HEK293 (cell line): ENCODE measurements at regions not wholly inside any gene's neighbourhood (a gene's known extent, or its start where the extent isn't known, plus 50 kb on each side); places are given as distances from the start of the nearest gene placed in this dataset.

Experiments
- CTCF ChIP-seq: fragments of 450-650 bp; formaldehyde crosslinking; IDR thresholded peaks from 2 replicates; pipeline ENCODE4 v1.5.1; 2016; ENCODE audit warnings: missing biosample characterization, missing genetic modification characterization
- KLF1 ChIP-seq: fragments of 450-650 bp; formaldehyde crosslinking; IDR thresholded peaks from 2 replicates; pipeline ENCODE4 v1.5.1; 2016; ENCODE audit warnings: missing biosample characterization, missing genetic modification characterization
- SP2 ChIP-seq: fragments of 450-650 bp; formaldehyde crosslinking; IDR thresholded peaks from 2 replicates; pipeline ENCODE4 v1.5.1; 2016; ENCODE audit warnings: missing biosample characterization, missing genetic modification characterization
- ZBTB1 ChIP-seq: fragments of 450-650 bp; formaldehyde crosslinking; IDR thresholded peaks from 2 replicates; pipeline ENCODE4 v1.5.1; 2016; ENCODE audit warnings: missing biosample characterization, missing genetic modification characterization
- ZBTB11 ChIP-seq: fragments of 450-650 bp; formaldehyde crosslinking; conservative IDR thresholded peaks from 2 replicates; pipeline ENCODE4 v1.5.1; 2016; ENCODE audit warnings: low read depth, missing biosample characterization, missing genetic modification characterization
- ZBTB21 ChIP-seq: fragments of 450-650 bp; formaldehyde crosslinking; IDR thresholded peaks from 2 replicates; pipeline ENCODE4 v1.5.1; 2017; ENCODE audit warnings: missing biosample characterization, missing genetic modification characterization
- ZNF114 ChIP-seq: fragments of 450-650 bp; formaldehyde crosslinking; IDR thresholded peaks from 2 replicates; pipeline ENCODE4 v1.5.0; 2017; ENCODE audit warnings: missing biosample characterization, missing genetic modification characterization
- ZNF121 ChIP-seq: fragments of 450-650 bp; formaldehyde crosslinking; IDR thresholded peaks from 2 replicates; pipeline ENCODE4 v1.5.1; 2016; ENCODE audit warnings: missing biosample characterization, missing genetic modification characterization
- ZNF138 ChIP-seq: fragments of 450-650 bp; formaldehyde crosslinking; IDR thresholded peaks from 2 replicates; pipeline ENCODE4 v1.5.1; 2016; ENCODE audit warnings: missing biosample characterization, missing genetic modification characterization, borderline replicate concordance
- ZNF148 ChIP-seq: fragments of 450-650 bp; formaldehyde crosslinking; IDR thresholded peaks from 2 replicates; pipeline ENCODE4 v1.5.0; 2017; ENCODE audit warnings: missing biosample characterization, missing genetic modification characterization, borderline replicate concordance
- ZNF175 ChIP-seq: fragments of 450-650 bp; formaldehyde crosslinking; IDR thresholded peaks from 2 replicates; pipeline ENCODE4 v1.5.1; 2016; ENCODE audit warnings: missing biosample characterization, missing genetic modification characterization
- ZNF184 ChIP-seq: fragments of 450-650 bp; IDR thresholded peaks from 2 replicates; pipeline ENCODE4 v1.5.1; 2018; ENCODE audit warnings: missing biosample characterization, mild to moderate bottlenecking, missing genetic modification characterization
- ZNF23 ChIP-seq: fragments of 450-650 bp; formaldehyde crosslinking; IDR thresholded peaks from 2 replicates; pipeline ENCODE4 v1.5.1; 2016; ENCODE audit warnings: missing biosample characterization, missing genetic modification characterization, borderline replicate concordance
- ZNF24 ChIP-seq: fragments of 450-650 bp; formaldehyde crosslinking; IDR thresholded peaks from 2 replicates; pipeline ENCODE4 v1.5.1; 2016; ENCODE audit warnings: missing biosample characterization, missing genetic modification characterization
- ZNF248 ChIP-seq: fragments of 450-650 bp; formaldehyde crosslinking; IDR thresholded peaks from 2 replicates; pipeline ENCODE4 v1.5.1; 2017; ENCODE audit warnings: missing biosample characterization, missing genetic modification characterization
- ZNF324 ChIP-seq: fragments of 450-650 bp; formaldehyde crosslinking; IDR thresholded peaks from 2 replicates; pipeline ENCODE4 v1.5.1; 2016; ENCODE audit warnings: missing biosample characterization, missing genetic modification characterization
- ZNF341 ChIP-seq: fragments of 450-650 bp; formaldehyde crosslinking; IDR thresholded peaks from 2 replicates; pipeline ENCODE4; 2016; ENCODE audit warnings: low read depth, missing biosample characterization, missing genetic modification characterization
- ZNF37A ChIP-seq: fragments of 450-650 bp; IDR thresholded peaks from 2 replicates; pipeline ENCODE4 v1.5.1; 2018; ENCODE audit warnings: missing biosample characterization, missing genetic modification characterization
- ZNF473 ChIP-seq: fragments of 450-650 bp; formaldehyde crosslinking; IDR thresholded peaks from 2 replicates; pipeline ENCODE4 v1.5.1; 2017; ENCODE audit warnings: missing biosample characterization, missing genetic modification characterization
- ZNF501 ChIP-seq: fragments of 450-650 bp; formaldehyde crosslinking; IDR thresholded peaks from 2 replicates; pipeline ENCODE4 v1.5.1; 2016; ENCODE audit warnings: missing biosample characterization, missing genetic modification characterization
- ZNF585B ChIP-seq: fragments of 450-650 bp; formaldehyde crosslinking; IDR thresholded peaks from 2 replicates; pipeline ENCODE4 v1.5.1; 2016; ENCODE audit warnings: missing biosample characterization, missing genetic modification characterization
- ZNF621 ChIP-seq: fragments of 450-650 bp; formaldehyde crosslinking; IDR thresholded peaks from 2 replicates; pipeline ENCODE4 v1.5.1; 2017; ENCODE audit warnings: missing biosample characterization, missing genetic modification characterization
- ZNF623 ChIP-seq: fragments of 450-650 bp; formaldehyde crosslinking; IDR thresholded peaks from 2 replicates; pipeline ENCODE4 v1.5.1; 2016; ENCODE audit warnings: missing biosample characterization, missing genetic modification characterization
- ZNF624 ChIP-seq: fragments of 450-650 bp; formaldehyde crosslinking; IDR thresholded peaks from 2 replicates; pipeline ENCODE4 v1.5.1; 2017; ENCODE audit warnings: missing biosample characterization, missing genetic modification characterization
- ZNF707 ChIP-seq: fragments of 450-650 bp; formaldehyde crosslinking; IDR thresholded peaks from 2 replicates; pipeline ENCODE4 v1.5.1; 2016; ENCODE audit warnings: missing biosample characterization, missing genetic modification characterization
- ZNF76 ChIP-seq: fragments of 450-650 bp; formaldehyde crosslinking; IDR thresholded peaks from 2 replicates; pipeline ENCODE4; 2016; ENCODE audit warnings: low read depth, missing biosample characterization, missing genetic modification characterization, borderline replicate concordance
- ZNF768 ChIP-seq: fragments of 450-650 bp; formaldehyde crosslinking; IDR thresholded peaks from 2 replicates; pipeline ENCODE4 v1.5.1; 2018; ENCODE audit warnings: missing biosample characterization, mild to moderate bottlenecking, missing genetic modification characterization
- ZNF785 ChIP-seq: fragments of 450-650 bp; formaldehyde crosslinking; IDR thresholded peaks from 2 replicates; pipeline ENCODE4 v1.5.1; 2016; ENCODE audit warnings: missing biosample characterization, missing genetic modification characterization
- ZNF830 ChIP-seq: fragments of 450-650 bp; IDR thresholded peaks from 2 replicates; pipeline ENCODE4 v1.5.0; 2018; ENCODE audit warnings: missing biosample characterization, missing genetic modification characterization, low read depth, mild to moderate bottlenecking, moderate library complexity
- TF ChIP-seq, protein P1 (sequence below): fragments of 450-650 bp; formaldehyde crosslinking; IDR thresholded peaks from 2 replicates; pipeline ENCODE4 v1.5.1; 2016; ENCODE audit warnings: missing biosample characterization, missing genetic modification characterization
- TF ChIP-seq, protein P2 (sequence below): fragments of 450-650 bp; formaldehyde crosslinking; IDR thresholded peaks from 2 replicates; pipeline ENCODE4 v1.5.1; 2016; ENCODE audit warnings: missing biosample characterization, missing genetic modification characterization

DNA sequence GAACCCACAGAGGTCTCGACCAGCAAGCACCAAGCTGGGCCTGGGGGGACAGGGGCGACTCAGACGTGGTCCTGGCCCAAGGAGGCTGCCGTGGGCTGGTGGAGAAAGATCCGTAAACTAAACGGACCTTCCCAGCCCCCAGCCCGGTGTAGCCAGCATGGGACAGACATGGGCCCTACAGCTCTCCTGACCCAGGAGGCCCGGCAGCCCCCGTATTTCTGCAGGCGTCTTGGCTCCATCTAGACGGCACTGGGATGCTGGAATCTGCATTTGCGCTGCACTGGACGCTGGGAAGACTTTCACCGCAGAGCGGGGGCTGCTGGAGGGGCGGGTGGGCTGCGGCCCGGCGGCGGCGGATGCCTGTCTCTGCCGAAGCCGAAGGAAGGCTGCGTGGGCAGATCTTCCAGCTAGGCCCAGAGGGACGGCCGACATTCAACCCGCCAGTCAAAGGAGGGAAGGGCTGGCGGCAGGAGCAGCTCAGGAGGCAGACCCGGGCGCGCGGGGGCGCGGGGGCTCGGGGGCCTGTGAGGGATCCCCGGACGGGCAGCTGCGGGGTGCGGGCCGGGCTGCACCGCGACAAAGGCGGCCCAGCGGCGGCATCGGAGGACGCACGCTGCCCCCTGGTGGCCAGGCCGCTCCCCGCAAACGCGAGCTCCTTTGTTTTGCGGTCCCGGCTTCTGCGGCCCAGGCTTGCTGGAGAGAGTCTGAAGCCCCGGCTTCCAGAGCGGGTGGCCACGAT, 266.2 kb downstream of the NSG2 start (continued):
- TF ChIP-seq ZNF76 (tag by site-specific recombination), result 0 out of 2 replicates have a peak, but pooled peaks have one; percentile 19
- no peak for TF ChIP-seq ZNF501 (tag by site-specific recombination)
- no peak for TF ChIP-seq ZNF341 (tag by site-specific recombination)
- TF ChIP-seq ZBTB11 (tag by site-specific recombination), result no peak
- no peak for TF ChIP-seq ZNF707 (tag by site-specific recombination)
- no peak for TF ChIP-seq ZNF175 (tag by site-specific recombination)
- no peak for TF ChIP-seq ZNF37A (tag by site-specific recombination)
- TF ChIP-seq KLF1 (tag by site-specific recombination), result no peak
- TF ChIP-seq CTCF (tag by site-specific recombination), result peak; percentile 84
- TF ChIP-seq ZNF621 (tag by site-specific recombination), result no peak
- no peak for TF ChIP-seq SP2 (tag by site-specific recombination)
- no peak for TF ChIP-seq ZNF785
- no peak for TF ChIP-seq ZNF23
- TF ChIP-seq ZNF768 (tag by site-specific recombination), result no peak
- no peak for TF ChIP-seq ZNF473 (tag by site-specific recombination)
- 0 out of 2 replicates have a peak, but pooled peaks have one; percentile 36 for TF ChIP-seq ZNF184
- TF ChIP-seq ZNF830 (tag by site-specific recombination), result no peak
- no peak for TF ChIP-seq ZNF114
- TF ChIP-seq ZNF624 (tag by site-specific recombination), result no peak
- TF ChIP-seq, protein P1, sequence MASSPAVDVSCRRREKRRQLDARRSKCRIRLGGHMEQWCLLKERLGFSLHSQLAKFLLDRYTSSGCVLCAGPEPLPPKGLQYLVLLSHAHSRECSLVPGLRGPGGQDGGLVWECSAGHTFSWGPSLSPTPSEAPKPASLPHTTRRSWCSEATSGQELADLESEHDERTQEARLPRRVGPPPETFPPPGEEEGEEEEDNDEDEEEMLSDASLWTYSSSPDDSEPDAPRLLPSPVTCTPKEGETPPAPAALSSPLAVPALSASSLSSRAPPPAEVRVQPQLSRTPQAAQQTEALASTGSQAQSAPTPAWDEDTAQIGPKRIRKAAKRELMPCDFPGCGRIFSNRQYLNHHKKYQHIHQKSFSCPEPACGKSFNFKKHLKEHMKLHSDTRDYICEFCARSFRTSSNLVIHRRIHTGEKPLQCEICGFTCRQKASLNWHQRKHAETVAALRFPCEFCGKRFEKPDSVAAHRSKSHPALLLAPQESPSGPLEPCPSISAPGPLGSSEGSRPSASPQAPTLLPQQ (tag by site-specific recombination), result no peak
- TF ChIP-seq ZBTB21 (tag by site-specific recombination), result no peak
- no peak for TF ChIP-seq ZNF248 (tag by site-specific recombination)
- TF ChIP-seq ZBTB1 (tag by site-specific recombination), result no peak
- TF ChIP-seq ZNF24 (tag by site-specific recombination), result no peak
- no peak for TF ChIP-seq ZNF585B
- TF ChIP-seq ZNF121, result peak; percentile 44; the same call in 1 of the 2 replicates
- TF ChIP-seq ZNF623 (tag by site-specific recombination), result no peak
- TF ChIP-seq ZNF138 (tag by site-specific recombination), result no peak
- no peak for TF ChIP-seq ZNF148
- no peak for TF ChIP-seq ZNF324 (tag by site-specific recombination)
- TF ChIP-seq, protein P2, sequence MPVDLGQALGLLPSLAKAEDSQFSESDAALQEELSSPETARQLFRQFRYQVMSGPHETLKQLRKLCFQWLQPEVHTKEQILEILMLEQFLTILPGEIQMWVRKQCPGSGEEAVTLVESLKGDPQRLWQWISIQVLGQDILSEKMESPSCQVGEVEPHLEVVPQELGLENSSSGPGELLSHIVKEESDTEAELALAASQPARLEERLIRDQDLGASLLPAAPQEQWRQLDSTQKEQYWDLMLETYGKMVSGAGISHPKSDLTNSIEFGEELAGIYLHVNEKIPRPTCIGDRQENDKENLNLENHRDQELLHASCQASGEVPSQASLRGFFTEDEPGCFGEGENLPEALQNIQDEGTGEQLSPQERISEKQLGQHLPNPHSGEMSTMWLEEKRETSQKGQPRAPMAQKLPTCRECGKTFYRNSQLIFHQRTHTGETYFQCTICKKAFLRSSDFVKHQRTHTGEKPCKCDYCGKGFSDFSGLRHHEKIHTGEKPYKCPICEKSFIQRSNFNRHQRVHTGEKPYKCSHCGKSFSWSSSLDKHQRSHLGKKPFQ (tag by site-specific recombination), result no peak
